SK-N-DZ (cell line): ENCODE measurements at regions not wholly inside any gene's neighbourhood (a gene's known extent, or its start where the extent isn't known, plus 50 kb on each side); places are given as distances from the start of the nearest gene placed in this dataset.

Source experiments
- DNase-seq: peaks from one replicate; pipeline ENCODE4 v3.0.0-alpha.2; 2015; ENCODE audit warnings: low spot score

DNA sequence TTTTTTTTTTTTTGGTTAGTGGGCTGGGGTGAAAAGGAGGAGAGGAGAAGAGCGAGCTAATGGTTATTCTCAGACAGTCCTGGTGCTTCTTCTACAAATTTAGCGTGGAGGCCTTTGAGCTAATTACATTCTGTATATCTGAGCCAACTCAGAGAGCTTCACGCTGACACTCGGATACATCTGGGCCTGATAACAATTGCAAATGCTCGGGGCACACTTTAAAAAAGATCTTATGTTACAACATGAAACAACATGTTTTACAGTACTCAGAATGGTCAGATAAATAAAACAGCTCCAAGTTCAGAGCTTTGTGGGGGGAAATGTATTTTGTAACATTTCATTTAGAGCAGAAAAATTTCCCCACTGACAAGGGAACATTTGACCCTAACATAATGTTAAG, 966.9 kb upstream of the NR2F2 start:
- no peak for DNase-seq

DNA sequence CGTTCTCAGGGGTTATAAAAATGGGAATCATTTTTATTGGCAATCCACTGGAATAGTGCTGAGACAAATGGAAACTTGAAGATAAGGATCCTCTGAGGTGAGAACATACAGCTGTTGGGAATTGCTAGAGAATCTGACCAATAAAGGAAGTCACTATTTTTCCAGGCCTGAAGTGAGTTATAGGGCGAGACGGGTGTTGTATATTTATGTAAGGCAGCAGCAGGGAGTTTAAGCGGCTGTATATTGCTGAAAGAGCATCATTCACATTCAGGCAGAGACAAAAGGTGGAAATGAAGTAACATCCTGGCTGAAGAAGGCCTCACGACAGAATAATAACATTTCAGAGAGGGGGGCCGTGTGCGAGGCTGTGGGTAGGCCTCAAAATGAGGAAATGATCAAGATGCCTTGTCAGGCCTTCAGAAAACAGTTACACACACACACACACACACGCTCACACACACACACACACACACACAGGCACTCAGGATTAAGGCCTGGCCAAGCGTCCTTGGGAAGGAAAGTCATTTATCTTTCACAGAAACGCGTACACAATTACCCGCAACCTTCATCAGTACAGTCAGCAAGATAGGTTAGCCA, 964.9 kb upstream of the NR2F2 start:
- DNase-seq: no peak

DNA sequence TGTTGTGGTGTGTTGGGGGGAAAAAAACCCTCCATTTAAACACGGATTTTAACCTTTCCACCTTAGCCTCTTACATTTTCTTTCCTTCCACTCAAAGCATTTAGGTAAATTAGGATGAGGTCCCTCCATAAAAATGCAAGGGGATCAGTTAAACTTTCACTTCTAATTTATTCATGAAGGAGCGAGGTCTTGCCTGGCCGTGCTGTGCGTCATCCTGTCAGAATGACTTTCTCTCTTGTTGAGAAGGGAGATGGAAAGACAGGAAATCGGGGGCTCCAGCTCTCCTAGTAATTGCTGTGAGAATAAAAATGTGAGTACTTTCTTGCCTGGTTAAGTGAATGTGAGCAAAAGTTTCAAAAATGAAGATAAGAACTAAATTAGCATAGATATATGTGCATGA, 962.3 kb upstream of the NR2F2 start:
- no peak for DNase-seq

DNA sequence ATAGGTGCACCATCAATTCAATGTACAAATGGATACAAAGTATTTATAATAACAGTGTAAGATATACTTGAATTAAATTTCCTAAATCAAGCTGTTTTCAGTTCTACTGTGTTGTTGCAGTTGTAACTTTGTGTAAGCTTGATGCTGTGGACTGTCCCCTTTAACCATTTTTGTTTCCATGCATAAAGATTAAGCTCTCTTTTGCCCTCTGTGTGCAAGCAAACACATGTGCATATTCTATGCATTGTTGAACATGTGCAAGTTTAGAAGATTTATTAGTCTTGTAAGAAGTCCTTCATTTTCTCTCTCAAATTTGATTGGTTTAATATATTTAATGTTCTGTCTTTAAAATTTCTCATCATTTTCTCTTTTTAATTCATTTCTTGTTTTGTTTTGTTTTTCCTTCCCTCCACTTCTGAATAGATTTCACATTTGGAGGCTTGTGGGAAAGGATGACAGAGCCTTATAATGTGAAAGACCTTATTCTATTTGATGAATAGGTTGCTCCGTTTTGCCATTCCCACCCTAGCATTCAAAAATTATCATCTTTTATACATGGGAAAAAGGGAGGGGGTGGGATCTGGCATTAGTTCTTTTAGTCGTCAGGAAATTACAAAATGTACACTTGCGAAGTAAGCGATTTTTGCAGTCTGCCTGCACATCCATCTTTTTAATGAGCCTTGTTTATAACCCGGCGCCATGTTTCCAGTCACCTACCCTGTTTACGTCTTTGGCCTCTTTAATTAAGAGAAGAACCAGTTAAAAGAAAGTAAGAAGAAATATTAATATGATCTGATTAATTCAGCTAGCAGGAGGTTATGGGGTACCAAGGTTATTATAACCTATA, 961.5 kb upstream of the NR2F2 start:
- no peak for DNase-seq

DNA sequence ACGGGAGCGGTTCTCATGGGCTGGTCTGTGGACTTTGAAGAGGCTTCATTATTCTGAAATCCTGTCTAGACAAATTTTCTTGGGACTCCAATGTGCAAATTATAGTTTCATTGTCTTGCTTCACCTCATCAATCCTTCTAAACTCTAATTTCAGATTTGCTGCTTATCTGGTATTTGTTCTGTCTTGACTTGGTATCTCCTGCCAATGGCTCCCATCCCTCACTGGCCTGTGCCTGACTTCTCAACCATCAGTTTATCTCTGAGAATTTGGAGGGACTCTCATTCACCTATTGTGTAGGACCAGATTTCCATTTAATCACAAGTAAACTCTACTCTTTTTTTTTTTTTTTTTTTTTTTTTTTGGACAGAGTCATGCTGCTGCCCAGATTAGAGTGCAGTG, 960.2 kb upstream of the NR2F2 start:
- DNase-seq: no peak

DNA sequence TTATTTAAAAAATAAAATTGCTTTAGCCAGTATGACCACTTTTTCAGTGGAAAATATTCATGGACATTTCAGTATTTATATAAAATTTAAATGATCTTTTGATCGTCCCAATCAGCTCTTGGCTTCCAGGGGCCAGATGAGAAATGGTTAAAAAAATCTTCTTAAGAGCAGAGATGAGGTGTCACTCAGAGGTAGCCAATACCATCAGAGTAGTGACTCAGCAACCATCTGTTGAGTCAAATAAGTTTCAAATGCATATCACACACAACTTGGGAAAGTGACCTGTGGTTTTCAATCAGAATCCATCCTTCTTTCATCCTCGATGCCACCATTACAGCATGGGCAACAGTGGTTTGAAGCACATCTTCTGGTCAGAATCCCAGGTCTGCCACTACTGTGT, 958.8 kb upstream of the NR2F2 start:
- DNase-seq: no peak

DNA sequence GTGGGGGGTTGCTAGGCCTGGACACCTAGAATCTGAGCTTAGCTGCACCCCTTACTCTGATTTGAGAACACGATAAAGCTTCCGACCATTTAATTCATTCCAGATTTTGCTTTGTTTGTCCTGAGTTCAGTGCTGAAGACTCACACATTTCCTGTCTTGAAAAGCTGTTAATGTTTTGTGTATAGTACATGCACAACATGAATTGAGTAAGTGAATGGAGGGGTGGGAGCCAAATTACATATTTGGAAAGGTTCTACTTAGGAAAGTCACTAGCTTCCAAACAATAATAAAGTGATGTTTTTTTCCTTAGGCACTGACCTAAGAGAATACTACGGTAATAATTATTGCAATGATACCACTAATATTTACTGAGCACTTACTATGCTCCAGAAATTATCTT, 955.2 kb upstream of the NR2F2 start:
- no peak for DNase-seq

DNA sequence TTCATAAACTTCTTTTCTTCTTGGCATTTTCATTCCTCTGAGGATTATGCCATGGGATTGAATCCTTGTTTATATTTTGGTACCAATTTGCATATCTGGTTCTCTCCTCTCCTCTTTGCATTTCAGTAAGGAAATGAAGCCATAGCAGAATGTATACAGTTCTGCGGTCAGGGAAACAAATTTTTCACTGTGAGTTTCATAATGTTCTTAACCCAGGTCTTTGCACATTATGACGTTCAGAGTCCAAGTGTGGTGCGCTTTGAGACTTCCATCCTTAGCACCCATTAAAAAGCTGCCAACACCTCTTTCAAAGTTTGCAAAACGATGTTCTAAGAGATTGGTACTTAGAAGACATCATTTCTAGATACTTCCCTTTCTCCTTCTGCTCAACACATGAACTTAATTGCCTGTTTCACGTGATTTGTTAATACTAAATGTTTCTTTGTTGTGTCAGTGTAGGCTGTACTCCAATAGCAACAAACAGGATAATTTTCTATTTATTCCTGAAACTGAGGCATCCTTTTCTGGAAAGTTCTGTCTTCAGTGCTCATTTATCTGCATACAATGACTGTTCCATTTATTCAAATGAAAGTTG, 953.1 kb upstream of the NR2F2 start:
- no peak for DNase-seq

DNA sequence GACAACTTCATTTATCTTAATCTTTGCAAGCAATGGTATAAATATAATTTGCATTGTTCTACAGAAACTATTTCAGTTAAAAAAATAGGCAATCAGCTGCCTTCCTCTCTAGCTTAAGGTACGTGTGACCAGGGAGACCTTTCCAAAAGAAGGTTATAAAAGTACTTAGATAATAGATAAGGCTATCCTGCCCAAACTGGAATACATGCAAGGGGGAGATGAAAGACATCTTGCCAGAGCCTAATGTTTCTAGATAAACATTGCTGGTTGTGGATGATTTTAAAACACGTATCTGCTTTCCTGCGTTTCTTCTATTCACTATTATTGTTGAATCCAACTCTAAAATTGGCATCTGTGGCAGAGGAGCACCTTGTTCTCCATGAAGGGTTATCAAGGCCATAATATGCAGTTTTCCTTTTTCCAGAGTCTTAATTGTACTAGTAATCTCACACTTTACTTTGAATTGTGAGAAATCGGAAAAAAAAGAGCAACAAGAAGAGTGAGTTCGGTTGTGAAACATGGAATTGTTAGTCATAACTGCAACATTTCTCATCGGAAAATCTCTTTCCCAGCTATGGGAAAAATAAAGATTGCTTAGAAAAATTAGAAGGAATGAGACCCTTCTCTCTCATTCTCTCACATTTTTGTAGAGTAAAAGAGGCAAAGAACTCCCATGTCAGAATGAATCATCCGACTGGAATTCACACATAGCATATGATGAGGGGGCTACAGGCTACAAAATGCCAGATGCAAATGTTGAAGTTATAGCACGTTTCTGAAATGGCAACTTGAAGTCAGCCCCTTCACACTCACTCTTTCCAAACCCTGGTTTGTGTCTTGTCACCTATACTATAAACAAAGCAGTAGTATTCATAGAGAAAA, 936.1 kb upstream of the NR2F2 start:
- DNase-seq: no peak

DNA sequence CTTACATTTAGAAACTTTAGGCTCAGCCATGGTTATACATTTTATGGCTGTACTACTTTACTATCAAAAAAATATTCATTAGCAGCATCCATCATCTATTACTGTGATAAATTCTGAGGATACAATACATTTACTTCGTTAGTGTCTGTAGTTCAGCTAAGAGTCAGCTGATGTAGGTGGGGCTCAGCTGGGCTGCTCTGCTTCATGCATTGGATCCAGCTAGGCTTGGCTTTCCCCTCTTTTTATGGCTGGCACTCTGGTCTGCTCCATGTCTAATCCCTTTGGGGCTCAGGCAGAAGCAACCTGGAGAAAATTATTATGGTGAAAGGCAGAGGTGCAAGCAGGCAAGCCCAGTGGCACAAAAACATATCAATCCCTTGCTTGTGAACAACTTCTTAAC, 930.1 kb upstream of the NR2F2 start:
- DNase-seq: no peak

DNA sequence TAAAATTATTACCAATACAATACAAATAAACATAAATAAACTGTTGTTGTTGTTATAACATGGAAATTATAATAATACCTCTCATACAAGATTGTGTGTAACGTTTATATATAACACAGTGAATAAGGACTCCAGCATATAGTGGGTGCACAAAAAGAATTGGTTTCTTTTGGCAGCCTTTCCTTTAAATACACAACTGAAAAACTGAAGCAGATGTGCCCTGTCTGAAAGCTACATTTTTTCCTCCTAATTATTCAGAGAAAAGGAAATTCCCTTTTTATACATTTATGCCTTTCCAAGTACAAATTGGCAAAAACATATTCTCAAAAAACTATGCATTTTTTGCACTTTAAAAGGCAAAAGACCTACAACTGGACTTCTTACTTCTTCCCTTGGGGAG, 928.9 kb upstream of the NR2F2 start:
- no peak for DNase-seq

DNA sequence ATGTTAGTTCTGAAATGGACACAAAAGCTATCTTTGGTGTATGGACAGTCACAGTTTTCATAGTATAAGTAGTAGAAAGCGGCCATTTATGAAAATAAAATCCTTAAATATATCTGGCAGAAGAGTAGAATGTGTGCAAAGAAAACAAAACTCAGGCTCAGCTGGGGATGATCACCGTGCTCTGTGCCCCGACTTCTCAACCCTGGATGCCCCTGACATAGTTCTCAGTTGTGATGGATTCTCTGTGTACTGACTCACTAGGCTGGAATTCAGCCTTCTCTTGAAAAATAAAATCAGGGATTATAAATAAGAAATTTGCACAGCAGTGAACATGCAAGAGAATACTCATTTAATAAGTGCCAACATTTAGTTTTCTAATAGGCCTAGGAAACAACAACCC, 925.1 kb upstream of the NR2F2 start:
- no peak for DNase-seq

DNA sequence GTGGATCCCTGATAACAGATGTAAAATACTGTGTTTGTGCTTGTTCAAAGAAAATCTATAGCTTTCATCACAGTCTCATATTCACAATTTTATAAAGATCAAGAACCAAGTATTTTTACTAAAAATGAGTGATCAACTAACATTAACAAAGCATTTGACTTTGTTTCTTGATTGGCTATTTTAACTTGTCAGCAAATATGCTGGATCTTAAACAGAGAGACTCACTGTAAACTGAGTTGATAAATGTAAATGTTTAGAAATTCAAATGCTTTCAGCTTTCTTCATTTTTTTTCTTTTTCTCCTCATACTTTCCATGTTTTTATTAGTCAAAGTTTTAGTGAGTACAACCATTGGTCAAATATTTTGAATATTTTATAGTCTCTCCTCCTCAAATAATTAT, 923.0 kb upstream of the NR2F2 start:
- DNase-seq: no peak

DNA sequence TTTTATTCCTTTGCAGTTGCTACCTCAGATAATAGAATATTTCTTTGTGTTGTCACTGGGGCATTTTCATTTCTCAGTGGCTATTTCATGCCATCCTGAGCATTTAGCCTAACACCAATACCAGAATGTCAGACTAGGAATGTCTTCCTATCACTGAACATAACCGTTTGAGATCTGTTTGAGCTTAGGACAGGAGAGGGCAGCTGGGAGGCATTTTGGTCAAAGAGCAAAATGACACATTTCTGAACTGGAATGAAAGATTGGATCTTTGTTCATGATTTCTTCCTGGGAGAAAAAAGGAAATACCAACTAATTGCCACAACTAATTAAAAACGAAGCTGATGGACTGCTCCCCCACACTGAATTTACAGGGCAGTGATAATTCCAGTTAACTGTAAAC, 921.3 kb upstream of the NR2F2 start:
- DNase-seq: no peak

DNA sequence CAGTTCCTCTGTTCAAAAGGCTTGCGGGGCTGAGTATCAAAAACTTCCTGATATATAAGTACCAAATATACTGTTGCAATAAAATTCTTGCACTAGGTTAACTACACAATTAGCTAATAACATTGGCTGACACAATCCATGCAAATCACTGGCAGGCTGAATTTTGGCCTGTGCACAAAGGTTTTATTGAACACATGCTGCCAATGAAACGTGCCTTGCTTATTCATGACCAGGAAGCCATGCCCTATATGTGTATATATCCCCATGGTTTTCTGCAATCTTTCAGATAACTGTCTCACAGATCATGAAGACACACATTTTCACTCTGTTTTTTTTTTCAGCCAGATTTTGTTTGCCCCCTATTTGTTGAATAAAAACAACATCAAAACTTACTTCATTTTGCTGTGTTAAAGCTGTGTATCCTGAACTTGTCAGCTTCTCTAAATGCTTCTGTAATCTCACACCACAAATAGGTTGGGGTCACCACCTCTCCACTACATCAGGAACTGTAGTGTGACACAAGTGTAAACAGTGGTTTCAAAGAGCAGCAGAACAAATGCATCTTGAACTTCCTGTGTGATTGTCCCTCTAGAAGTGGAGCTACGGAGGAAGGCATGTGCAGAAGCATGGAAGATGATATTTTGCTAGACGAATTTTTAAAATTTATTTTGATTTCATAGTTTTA, 920.7 kb upstream of the NR2F2 start:
- DNase-seq: no peak

DNA sequence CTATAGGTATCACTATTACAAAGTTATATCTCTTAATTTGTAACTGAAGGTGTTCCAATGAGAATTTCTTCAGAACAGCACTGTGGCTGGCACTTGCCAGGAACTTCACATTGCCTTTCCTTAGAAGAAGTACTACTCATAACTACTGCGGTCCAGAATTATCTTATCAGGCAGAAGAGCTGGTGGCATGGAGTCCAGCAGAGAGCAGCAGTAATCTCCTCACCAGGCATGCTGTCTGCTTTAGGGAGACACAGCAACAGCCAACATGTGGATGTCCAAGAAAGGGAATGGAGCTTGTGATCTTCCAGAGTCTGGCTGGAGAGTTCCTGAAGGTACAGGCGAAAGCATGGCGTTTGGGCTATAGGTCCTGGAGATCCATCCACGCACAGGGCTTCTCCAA, 919.7 kb upstream of the NR2F2 start:
- DNase-seq: no peak

DNA sequence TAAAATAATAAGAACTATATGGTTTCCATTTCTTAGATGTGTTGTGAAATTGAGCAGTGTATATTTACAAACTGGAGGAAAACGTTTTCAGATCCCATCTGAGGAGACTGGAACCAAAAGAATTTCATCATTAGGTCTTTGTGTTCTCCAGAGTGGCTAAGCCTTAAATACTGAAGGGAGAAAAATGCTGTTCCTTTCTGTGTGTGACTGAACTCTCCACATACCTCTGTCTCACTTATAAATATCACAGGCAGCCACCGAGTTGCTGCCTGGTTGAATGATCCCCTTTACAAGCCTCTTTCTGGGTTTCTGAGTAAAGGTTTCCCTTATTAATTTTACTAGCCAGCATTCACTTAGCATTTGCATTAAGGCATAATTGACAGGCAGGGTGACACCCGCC, 913.9 kb upstream of the NR2F2 start:
- no peak for DNase-seq

DNA sequence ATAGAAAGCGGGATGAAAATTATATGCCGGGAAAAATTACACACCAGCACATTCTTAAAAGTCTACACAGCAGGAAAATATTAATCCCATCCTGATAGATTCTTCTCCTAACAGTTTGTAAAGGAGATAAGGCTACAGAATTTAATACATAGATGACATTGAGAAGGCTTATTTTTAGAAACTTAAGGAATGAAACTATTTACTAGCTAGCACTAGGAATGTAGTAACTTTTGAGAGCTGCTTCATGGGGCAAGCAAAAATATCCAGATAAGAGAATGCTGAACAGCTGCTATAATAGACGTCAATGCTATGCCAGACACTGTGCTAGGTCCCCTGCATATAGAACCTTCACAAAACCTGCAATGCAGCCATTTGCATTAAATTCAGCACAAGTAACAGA, 912.7 kb upstream of the NR2F2 start:
- DNase-seq: no peak

DNA sequence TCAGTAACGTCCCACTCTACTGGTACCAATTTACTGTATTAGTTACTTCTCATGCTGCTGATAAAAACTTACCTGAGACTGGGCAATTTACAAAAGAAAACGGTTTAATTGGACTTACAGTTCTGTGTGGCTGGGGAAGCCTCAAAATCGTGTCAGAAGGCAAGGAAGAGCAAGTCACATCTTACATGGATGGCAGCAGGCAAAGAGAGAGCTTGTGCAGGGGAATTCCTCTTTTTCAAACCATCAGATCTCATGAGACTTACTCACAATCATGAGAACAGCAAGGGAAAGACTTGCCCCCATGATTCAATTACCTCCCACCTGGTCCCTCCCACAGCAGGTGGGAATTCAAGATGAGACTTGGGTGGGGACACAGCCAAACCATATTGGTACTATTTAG, 908.2 kb upstream of the NR2F2 start:
- DNase-seq: no peak

DNA sequence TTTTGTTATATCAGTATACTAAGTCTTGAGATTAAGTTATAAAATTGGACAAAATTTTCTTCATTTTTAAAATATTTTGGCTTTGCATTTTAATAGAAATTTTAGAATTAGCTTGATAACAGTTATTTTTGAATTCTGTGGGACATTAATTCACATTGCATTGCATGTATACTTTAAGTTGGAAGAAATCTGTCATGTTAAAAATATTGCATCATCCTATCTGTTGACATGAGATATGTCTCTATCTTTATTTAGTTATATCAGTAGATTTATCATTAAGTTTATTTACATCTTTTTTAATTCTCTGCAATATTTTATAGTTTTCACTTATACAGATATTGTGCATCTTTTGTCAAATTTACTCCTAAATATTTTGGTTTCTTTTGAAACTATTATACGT, 904.6 kb upstream of the NR2F2 start:
- DNase-seq: no peak

DNA sequence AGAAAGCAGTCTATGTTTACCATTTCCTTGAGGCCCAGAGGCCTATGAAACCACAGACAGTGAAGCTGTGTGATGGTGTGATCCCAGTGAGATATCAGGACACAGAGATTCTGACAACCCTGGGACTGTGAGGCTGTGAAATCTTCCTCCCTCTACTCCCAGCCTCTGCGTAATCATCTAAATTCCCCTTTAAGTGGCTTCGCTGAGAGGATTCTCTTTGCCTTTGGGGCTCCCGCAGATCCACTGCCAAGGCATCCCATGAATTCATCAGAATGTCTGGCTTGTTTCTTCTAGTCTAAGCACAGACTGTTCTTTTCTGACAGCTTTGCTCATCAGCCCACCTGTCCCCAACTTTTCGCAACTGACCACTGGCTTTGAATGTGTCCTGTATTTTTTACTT, 901.2 kb upstream of the NR2F2 start:
- no peak for DNase-seq

DNA sequence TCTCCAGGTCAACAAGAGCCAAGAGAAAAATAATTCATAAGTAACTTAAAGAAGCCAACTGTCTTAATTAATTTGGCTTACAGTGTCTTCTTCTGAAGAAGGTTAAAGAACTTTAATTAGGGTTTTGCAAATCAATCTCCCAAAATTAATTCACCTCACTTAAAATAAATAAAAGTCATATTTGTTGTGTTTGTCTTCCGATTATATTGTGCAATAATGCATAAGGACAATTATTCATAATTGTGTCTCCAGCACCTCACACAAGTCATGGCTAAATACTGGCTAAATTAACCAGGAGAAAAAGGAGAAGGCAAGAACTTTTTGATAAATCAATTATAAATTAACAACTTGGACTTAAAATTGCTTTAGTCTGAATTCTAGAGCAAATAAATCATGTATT, 899.0 kb upstream of the NR2F2 start:
- no peak for DNase-seq
